Thyroid gland (tissue), 4 donors: ENCODE measurements at regions not wholly inside any gene's neighbourhood (a gene's known extent, or its start where the extent isn't known, plus 50 kb on each side); places are given as distances from the start of the nearest gene placed in this dataset.

Experiments
- DNase-seq, 2 donors: peaks; one replicate each; pipeline ENCODE4 v3.0.0-alpha.2; 2019
- H3K27ac ChIP-seq, 3 donors: fragments of 200-600 bp; sonication (generic); 1 replicate in 2 of 3; 2 replicates in 1 of 3; pipeline ENCODE4 v1.5.1; 2016 to 2019; ENCODE audit warnings: mild to moderate bottlenecking in 1 of 3, moderate library complexity in 1 of 3
- H3K27me3 ChIP-seq: fragments of 200-600 bp; sonication (generic); one replicate; pipeline ENCODE4 v1.5.1; 2019
- H3K36me3 ChIP-seq, 2 donors: fragments of 200-600 bp; sonication (generic); one replicate each; pipeline ENCODE4 v1.5.1; 2016 to 2019
- H3K4me1 ChIP-seq, 2 donors: fragments of 200-600 bp; sonication (generic); one replicate each; pipeline ENCODE4 v1.5.1; 2017 to 2019
- H3K4me3 ChIP-seq, 3 donors: fragments of 200-600 bp; sonication (generic); replicated peaks in 1 of 3; 1 replicate in 2 of 3; 2 replicates in 1 of 3; pipeline ENCODE4 v1.5.1; 2016; ENCODE audit warnings: mild to moderate bottlenecking in 1 of 3
- H3K9me3 ChIP-seq: fragments of 200-600 bp; sonication (generic); one replicate; pipeline ENCODE4 v1.5.1; 2017
- POLR2A ChIP-seq, 2 donors: fragments of 450-650 bp; IDR thresholded peaks; one replicate each; pipeline ENCODE4 v1.6.1; 2017; ENCODE audit warnings: antibody characterized with exemption in 2 of 2, mild to moderate bottlenecking in 2 of 2, moderate library complexity in 1 of 2
- WGBS, 2 donors: methylation state at CpG; one replicate each; pipeline ENCODE4 v1.1.5; 2017; 5-methylcytosine and 5-hydroxymethylcytosine counted together
- intact Hi-C: fragments of 100-400 bp; cut with DNase I; formaldehyde crosslinking; loops from one replicate; pipeline ENCODE4 v1.15.1; 2023
- TF ChIP-seq, protein P1 (sequence below), 6 experiments: fragments of 200-600 bp in 3 of 6; fragments of 450-650 bp in 3 of 6; sonication (generic) in 3 of 6; IDR thresholded peaks; one replicate each; pipeline ENCODE4 v1.5.1; 2016 to 2019; ENCODE audit warnings: antibody characterized with exemption in 6 of 6, mild to moderate bottlenecking in 2 of 6, inconsistent platforms in 1 of 6, moderate library complexity in 1 of 6

DNA sequence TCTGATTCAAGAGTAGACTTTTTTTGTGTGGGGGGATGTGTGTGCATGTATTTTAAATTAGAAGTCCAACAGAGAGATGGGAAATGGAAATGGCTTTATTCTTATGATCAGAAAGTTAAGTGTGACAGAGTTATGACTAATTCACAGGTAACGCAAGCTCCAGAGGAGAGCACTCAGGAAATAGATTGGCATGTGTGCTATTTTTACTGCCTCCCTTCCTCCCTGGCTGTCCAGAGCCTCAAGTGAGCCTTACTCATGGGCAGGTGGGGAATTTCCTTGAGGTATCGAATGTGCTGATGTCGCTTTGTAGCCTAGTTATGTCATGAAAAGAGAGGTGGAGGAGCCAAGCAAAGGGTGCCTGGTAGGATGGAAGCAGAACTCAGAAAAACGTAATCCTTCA lies 70.3 kb upstream of the BDNF start:
- no peaks in the 10 kb centered on the region for H3K27me3 ChIP-seq
- TF ChIP-seq, protein P1, sequence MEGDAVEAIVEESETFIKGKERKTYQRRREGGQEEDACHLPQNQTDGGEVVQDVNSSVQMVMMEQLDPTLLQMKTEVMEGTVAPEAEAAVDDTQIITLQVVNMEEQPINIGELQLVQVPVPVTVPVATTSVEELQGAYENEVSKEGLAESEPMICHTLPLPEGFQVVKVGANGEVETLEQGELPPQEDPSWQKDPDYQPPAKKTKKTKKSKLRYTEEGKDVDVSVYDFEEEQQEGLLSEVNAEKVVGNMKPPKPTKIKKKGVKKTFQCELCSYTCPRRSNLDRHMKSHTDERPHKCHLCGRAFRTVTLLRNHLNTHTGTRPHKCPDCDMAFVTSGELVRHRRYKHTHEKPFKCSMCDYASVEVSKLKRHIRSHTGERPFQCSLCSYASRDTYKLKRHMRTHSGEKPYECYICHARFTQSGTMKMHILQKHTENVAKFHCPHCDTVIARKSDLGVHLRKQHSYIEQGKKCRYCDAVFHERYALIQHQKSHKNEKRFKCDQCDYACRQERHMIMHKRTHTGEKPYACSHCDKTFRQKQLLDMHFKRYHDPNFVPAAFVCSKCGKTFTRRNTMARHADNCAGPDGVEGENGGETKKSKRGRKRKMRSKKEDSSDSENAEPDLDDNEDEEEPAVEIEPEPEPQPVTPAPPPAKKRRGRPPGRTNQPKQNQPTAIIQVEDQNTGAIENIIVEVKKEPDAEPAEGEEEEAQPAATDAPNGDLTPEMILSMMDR (IDR thresholded peaks at IDR 0.05): no peak
- TF ChIP-seq POLR2A (IDR thresholded peaks at IDR 0.05): no peak
- DNase-seq: peak; percentile 3 to 18
- no peaks in the 10 kb centered on the region for H3K9me3 ChIP-seq
- H3K36me3 ChIP-seq: no peaks in the 10 kb centered on the region
- H3K4me3 ChIP-seq: no peak overlapping the region
- intact Hi-C loops: no loop called here
- no peak overlapping the region for H3K27ac ChIP-seq
- H3K4me1 ChIP-seq: no peaks in the 10 kb centered on the region
- WGBS, 2 donors: 63 to 86% methylated on average over 4 of the region's 4 CpGs

DNA sequence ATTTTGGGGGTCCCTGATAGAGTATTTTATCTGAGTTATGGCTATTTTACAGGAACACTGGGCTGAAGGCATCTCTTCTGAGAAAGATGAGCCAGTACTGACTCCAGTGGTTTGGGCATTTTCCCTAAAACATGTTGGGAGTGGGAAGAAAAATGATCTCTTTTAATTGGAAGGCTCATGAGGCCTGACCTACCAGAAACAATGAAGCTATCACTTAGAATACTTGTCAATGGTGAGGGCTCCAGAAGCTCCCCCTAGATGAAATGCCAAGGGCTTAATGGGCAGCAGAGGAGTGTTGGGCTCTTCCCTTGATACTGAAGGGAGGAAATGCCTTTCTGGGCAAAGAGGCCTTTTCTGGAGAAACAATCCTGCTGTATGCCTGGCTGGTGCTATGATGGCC lies 63.5 kb upstream of the BDNF start:
- no peak overlapping the region for H3K27ac ChIP-seq
- no peak overlapping the region for H3K4me3 ChIP-seq
- no peak for TF ChIP-seq POLR2A (IDR thresholded peaks at IDR 0.05)
- TF ChIP-seq, protein P1 (IDR thresholded peaks at IDR 0.05): no peak
- no peaks in the 10 kb centered on the region for H3K27me3 ChIP-seq
- intact Hi-C loops: no loop called here
- no peaks in the 10 kb centered on the region for H3K4me1 ChIP-seq
- no peaks in the 10 kb centered on the region for H3K36me3 ChIP-seq
- H3K9me3 ChIP-seq: no peaks in the 10 kb centered on the region
- no peak for DNase-seq

DNA sequence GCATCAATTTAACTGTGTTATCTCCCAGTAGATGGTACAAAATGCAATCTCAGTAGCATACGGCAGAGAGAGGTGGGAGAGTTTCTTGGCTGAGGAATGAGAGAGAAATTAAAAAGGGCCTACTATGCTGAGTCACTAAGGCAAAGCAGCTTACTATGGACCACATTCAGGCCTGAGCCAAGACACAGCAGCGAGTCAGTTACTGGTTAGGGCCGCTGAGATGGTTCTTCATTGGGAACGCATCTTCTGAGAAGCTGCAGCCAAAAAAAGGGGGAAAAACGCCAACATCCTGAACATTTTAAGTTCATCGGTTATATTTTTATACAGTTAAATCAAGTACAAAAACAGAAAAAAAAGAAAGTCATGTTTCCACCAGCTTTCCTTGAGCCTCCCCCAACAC lies 61.1 kb upstream of the BDNF start:
- Histone ChIP-seq H3K4me1 (no peaks in the 10 kb centered on the region), H3K36me3 (no peaks in the 10 kb centered on the region), H3K9me3 (no peaks in the 10 kb centered on the region), H3K27ac (no peak overlapping the region), H3K27me3 (no peaks in the 10 kb centered on the region), H3K4me3 (no peak overlapping the region)
- WGBS, 2 donors: 85 to 93% methylated on average over 6 of the region's 6 CpGs
- intact Hi-C loops: no loop called here
- TF ChIP-seq, protein P1 (IDR thresholded peaks at IDR 0.05): no peak
- no peak for TF ChIP-seq POLR2A (IDR thresholded peaks at IDR 0.05)
- no peak for DNase-seq

DNA sequence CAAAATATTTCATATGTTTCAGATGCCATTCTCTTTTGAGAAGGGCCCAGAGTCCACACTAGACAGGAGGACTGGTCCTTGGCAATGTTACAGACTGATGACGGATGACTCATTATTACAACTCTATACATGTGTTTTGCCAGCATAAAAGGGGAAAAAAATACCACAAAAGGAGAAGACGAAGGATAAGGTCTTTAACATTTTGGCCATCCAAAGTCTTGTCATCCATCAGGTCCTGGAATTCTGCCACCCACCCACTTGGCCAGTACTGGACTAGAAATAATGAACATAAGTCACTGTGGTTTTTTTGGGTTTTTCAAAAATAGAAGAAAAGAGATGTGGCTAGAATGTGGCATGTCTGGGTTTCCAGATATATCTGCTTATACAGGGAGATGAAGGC lies 57.7 kb upstream of the BDNF start:
- peak in 1 of 2 donors; percentile 5 for DNase-seq
- 75 to 84% methylated on average over 2 of the region's 2 CpGs for WGBS, 2 donors
- H3K27me3 ChIP-seq: no peaks in the 10 kb centered on the region
- H3K9me3 ChIP-seq: no peaks in the 10 kb centered on the region
- H3K4me1 ChIP-seq: peaks cover 5 to 18% of the 10 kb centered on the region in 2 donors
- TF ChIP-seq, protein P1 (IDR thresholded peaks at IDR 0.05): no peak
- TF ChIP-seq POLR2A (IDR thresholded peaks at IDR 0.05): no peak
- H3K4me3 ChIP-seq: no peak overlapping the region
- intact Hi-C loops: no loop called here
- no peak overlapping the region for H3K27ac ChIP-seq
- H3K36me3 ChIP-seq: no peaks in the 10 kb centered on the region

DNA sequence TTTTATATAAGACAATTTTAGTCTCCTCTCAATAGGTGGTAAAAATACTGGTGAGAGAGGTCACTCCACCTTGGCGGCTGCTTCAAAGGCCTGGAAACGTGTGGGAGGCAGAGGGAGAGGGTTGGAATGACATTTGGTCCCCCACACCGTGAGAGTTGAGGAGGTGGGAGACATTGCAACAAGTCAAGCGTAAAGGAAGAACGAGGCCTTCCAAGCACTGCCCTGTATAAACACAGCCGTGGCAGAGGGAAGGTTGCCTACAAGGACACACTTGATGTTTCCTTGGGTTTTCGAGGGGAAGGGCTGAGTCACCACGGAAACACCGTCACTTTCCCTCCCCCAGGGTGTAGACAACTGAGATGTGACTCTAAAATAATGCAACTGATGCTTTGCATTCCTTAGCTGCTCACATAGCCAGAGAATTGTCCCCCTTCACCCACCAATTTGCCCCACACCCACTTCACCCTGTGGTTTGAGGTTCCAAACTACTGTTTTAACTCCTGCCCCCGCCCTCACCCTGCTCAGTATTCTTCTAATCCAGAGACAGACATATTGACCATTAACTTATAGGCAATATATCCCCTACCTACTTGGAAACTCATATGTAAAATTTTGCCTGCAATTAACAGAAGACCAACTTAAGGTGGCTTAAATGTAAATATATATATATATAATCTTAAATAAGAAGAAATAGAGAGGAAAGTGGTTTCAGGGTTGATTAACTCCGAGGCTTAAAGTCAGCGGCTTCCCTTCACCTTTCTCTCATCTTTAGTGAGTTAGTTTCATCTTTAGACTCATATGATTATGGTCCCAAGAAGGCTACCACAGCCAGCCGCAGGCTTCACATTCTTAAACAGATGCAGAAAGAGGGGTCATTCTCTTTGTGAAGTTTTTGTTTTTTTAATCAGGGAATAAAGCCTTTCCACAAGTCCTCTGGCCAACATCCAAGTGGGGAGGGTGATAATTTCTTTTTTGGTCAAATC lies 54.1 kb upstream of the BDNF start:
- Histone ChIP-seq H3K9me3 (no peaks in the 10 kb centered on the region), H3K27ac (peak overlapping the region; percentile 15 to 66 (median 24)), H3K4me1 (peaks cover 5 to 18% of the 10 kb centered on the region in 2 donors), H3K4me3 (no peak overlapping the region), H3K36me3 (no peaks in the 10 kb centered on the region), H3K27me3 (no peaks in the 10 kb centered on the region)
- DNase-seq: peak; percentile 88 to 90
- no peak for TF ChIP-seq POLR2A (IDR thresholded peaks at IDR 0.05)
- TF ChIP-seq, protein P1 (IDR thresholded peaks at IDR 0.05): no peak
- intact Hi-C loops: no loop called here
- 27 to 34% methylated on average over 13 of the region's 13 CpGs for WGBS, 2 donors
